Skeletal muscle cell (primary cell): ENCODE measurements at regions not wholly inside any gene's neighbourhood (a gene's known extent, or its start where the extent isn't known, plus 50 kb on each side); places are given as distances from the start of the nearest gene placed in this dataset.

ENCODE experiments used
- DNase-seq: peaks from one replicate; pipeline ENCODE4 v3.0.0-alpha.2; 2010; ENCODE audit warnings: low read depth
- H3K4me3 ChIP-seq: 2 replicates; pipeline ENCODE4 v1.5.1; 2011; ENCODE audit warnings: low read depth, mild to moderate bottlenecking, control low read depth, low read length, moderate library complexity

GRCh38 chr13:97109841-97110492, 112.2 kb upstream of the MBNL2 start:
- DNase-seq, result peak; percentile 53
- H3K4me3 ChIP-seq, result no peak overlapping the region

- H3K4me3 ChIP-seq, result no peak overlapping the region
- no peak for DNase-seq
Measured at GRCh38 chr13:97110936-97111335, 111.2 kb upstream of the MBNL2 start.

- no peak for DNase-seq
- no peak overlapping the region for H3K4me3 ChIP-seq
Measured at GRCh38 chr13:97111756-97112155, 110.4 kb upstream of the MBNL2 start.

GRCh38 chr13:97112446-97113152, 109.5 kb upstream of the MBNL2 start:
- DNase-seq, result no peak
- no peak overlapping the region for H3K4me3 ChIP-seq

- no peak overlapping the region for H3K4me3 ChIP-seq
- DNase-seq, result no peak
Measured at GRCh38 chr13:97113231-97114001, 108.7 kb upstream of the MBNL2 start.

GRCh38 chr13:97114651-97115050, 107.5 kb upstream of the MBNL2 start:
- no peak overlapping the region for H3K4me3 ChIP-seq
- DNase-seq, result no peak

- peak; percentile 22 for DNase-seq
- no peak overlapping the region for H3K4me3 ChIP-seq
Measured at GRCh38 chr13:97116754-97117153, 105.4 kb upstream of the MBNL2 start.

- no peak for DNase-seq
- H3K4me3 ChIP-seq, result no peak overlapping the region
Measured at GRCh38 chr13:97117388-97117910, 104.7 kb upstream of the MBNL2 start.

- no peak overlapping the region for H3K4me3 ChIP-seq
- no peak for DNase-seq
Measured at GRCh38 chr13:97119943-97120342, 102.2 kb upstream of the MBNL2 start.

GRCh38 chr13:97120346-97120745, 101.8 kb upstream of the MBNL2 start:
- H3K4me3 ChIP-seq, result no peak overlapping the region
- DNase-seq, result peak; percentile 17

GRCh38 chr13:97120976-97121375, 101.2 kb upstream of the MBNL2 start:
- H3K4me3 ChIP-seq, result no peak overlapping the region
- no peak for DNase-seq

GRCh38 chr13:97121894-97122293, 100.2 kb upstream of the MBNL2 start:
- no peak for DNase-seq
- no peak overlapping the region for H3K4me3 ChIP-seq

GRCh38 chr13:97122381-97122996, 99.6 kb upstream of the MBNL2 start:
- no peak overlapping the region for H3K4me3 ChIP-seq
- DNase-seq, result peak; percentile 40

- no peak for DNase-seq
- no peak overlapping the region for H3K4me3 ChIP-seq
Measured at GRCh38 chr13:97124206-97124605, 97.9 kb upstream of the MBNL2 start.

GRCh38 chr13:97124915-97125809, 97.0 kb upstream of the MBNL2 start:
- no peak overlapping the region for H3K4me3 ChIP-seq
- DNase-seq, result peak; percentile 95

- H3K4me3 ChIP-seq, result no peak overlapping the region
- peak; percentile 52 for DNase-seq
Measured at GRCh38 chr13:97125810-97126738, 96.1 kb upstream of the MBNL2 start.

GRCh38 chr13:97127842-97128241, 94.3 kb upstream of the MBNL2 start:
- DNase-seq, result no peak
- H3K4me3 ChIP-seq, result no peak overlapping the region

GRCh38 chr13:97130190-97130589, 91.9 kb upstream of the MBNL2 start:
- H3K4me3 ChIP-seq, result no peak overlapping the region
- peak; percentile 72 for DNase-seq
